ENCODE measurements at regions not wholly inside any gene's neighbourhood (a gene's known extent, or its start where the extent isn't known, plus 50 kb on each side); places are given as distances from the start of the nearest gene placed in this dataset.

- no peak for TF ChIP-seq RAD21 (conservative IDR thresholded peaks at IDR 0.05)
- no peak for TF ChIP-seq EZH2 (IDR thresholded peaks at IDR 0.05; ENCODE audit: borderline replicate concordance, insufficient read depth, low read length, poor library complexity, severe bottlenecking)
Observed at GRCh38 chr7:26520483-26520882, 228.8 kb downstream of the SNX10 start (continued).

- Histone ChIP-seq H3K9me3 (ENCODE audit: low read length) (no peaks in the 10 kb centered on the region), H3K79me2 (replicated peaks; ENCODE audit: insufficient read depth, low read length) (no peaks in the 10 kb centered on the region), H3K4me3 (ENCODE audit: low read length) (no peak overlapping the region), H3K27ac (ENCODE audit: low read length) (no peak overlapping the region), H4K20me1 (ENCODE audit: insufficient read depth) (no peaks in the 10 kb centered on the region), H3K27me3 (ENCODE audit: insufficient read depth, low read depth, low read length) (no peaks in the 10 kb centered on the region), H3K9ac (ENCODE audit: low read length) (no peak overlapping the region), H3K36me3 (ENCODE audit: insufficient read depth, low read length) (peaks cover 3% of the 10 kb centered on the region), H2AFZ (ENCODE audit: low read depth, low read length) (no peak overlapping the region), H3K4me2 (ENCODE audit: low read length) (no peak overlapping the region), H3F3A (ENCODE audit: insufficient read depth, low read length, poor library complexity, severe bottlenecking) (no peaks in the 10 kb centered on the region), H3K9me2 (ENCODE audit: insufficient read depth, low read length) (no peaks in the 10 kb centered on the region)
- no peak for TF ChIP-seq EZH2 (IDR thresholded peaks at IDR 0.05; ENCODE audit: borderline replicate concordance, insufficient read depth, low read length, poor library complexity, severe bottlenecking)
- TF ChIP-seq REST (IDR thresholded peaks at IDR 0.05; ENCODE audit: borderline replicate concordance): no peak
- TF ChIP-seq RAD21 (conservative IDR thresholded peaks at IDR 0.05): no peak
- no peak for TF ChIP-seq SMC3 (conservative IDR thresholded peaks at IDR 0.05; ENCODE audit: poor library complexity)
- TF ChIP-seq POLR2AphosphoS5 (IDR thresholded peaks at IDR 0.05): no peak
- no peak for TF ChIP-seq CTCF (IDR thresholded peaks at IDR 0.05; ENCODE audit: poor library complexity, severe bottlenecking)
- TF ChIP-seq MXI1 (conservative IDR thresholded peaks at IDR 0.05; ENCODE audit: poor library complexity, severe bottlenecking): no peak
- TF ChIP-seq EP300 (conservative IDR thresholded peaks at IDR 0.05; ENCODE audit: poor library complexity, severe bottlenecking): no peak
- TF ChIP-seq TAF1 (IDR thresholded peaks at IDR 0.05; ENCODE audit: low read depth): no peak
Observed at GRCh38 chr7:26522633-26523032, 231.0 kb downstream of the SNX10 start.

DNA sequence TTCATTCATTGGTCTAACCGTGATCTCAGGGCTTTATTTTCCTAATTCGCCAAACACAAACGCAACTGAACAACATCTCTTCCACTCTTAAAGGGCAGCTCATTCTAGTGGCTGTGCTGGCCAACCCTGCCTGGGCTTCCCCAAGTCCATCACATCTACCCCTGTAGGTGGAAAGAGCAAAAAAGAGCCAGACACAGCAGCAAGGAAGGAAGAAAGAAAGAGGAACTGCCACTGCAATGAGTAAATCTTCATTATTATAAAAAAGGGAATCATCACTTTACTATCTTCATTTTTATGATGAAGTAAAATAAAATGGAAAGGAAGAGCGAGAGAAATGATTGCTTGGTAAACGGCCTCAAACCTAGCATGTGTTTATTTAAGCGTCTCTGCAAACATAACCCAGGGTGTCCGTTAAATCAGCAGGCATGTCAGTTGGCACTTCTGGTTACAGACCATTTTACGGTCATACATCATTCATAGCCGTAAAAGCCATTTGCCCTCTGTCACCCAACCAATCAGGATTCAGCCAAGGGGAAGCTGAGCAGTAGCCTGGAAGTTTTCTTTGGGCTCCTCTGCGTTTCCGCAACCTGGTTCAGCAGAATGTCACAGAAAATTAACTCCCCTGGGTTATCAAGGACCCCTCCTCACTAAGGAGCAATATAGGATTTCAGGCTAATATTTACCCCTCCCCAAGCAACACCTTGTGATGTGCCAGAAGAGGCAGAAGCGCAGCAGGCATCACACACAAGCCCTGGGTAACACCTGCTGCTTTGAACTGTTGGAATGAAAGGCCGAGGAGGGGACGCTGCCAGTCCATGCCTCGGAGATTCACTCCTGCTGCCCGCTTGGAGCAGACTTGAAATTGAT is 234.0 kb downstream of the SNX10 start:
- H3F3A ChIP-seq (ENCODE audit: insufficient read depth, low read length, poor library complexity, severe bottlenecking): no peaks in the 10 kb centered on the region
- TF ChIP-seq REST (IDR thresholded peaks at IDR 0.05; ENCODE audit: borderline replicate concordance): no peak
- TF ChIP-seq CTCF (IDR thresholded peaks at IDR 0.05; ENCODE audit: poor library complexity, severe bottlenecking): no peak
- TF ChIP-seq MXI1 (conservative IDR thresholded peaks at IDR 0.05; ENCODE audit: poor library complexity, severe bottlenecking): no peak
- TF ChIP-seq TAF1 (IDR thresholded peaks at IDR 0.05; ENCODE audit: low read depth): no peak
- TF ChIP-seq EZH2 (IDR thresholded peaks at IDR 0.05; ENCODE audit: borderline replicate concordance, insufficient read depth, low read length, poor library complexity, severe bottlenecking): no peak
- no peaks in the 10 kb centered on the region for H3K27me3 ChIP-seq (ENCODE audit: insufficient read depth, low read depth, low read length)

More for the DNA sequence above, 234.0 kb downstream of the SNX10 start:
- H3K79me2 ChIP-seq (replicated peaks; ENCODE audit: insufficient read depth, low read length): no peaks in the 10 kb centered on the region
- H3K4me3 ChIP-seq (ENCODE audit: low read length): no peak overlapping the region
- H3K27ac ChIP-seq (ENCODE audit: low read length): no peak overlapping the region
- H3K4me2 ChIP-seq (ENCODE audit: low read length): no peak overlapping the region
- H3K9ac ChIP-seq (ENCODE audit: low read length): no peak overlapping the region
- H3K36me3 ChIP-seq (ENCODE audit: insufficient read depth, low read length): peaks cover 3% of the 10 kb centered on the region
- no peaks in the 10 kb centered on the region for H3K9me2 ChIP-seq (ENCODE audit: insufficient read depth, low read length)
- no peak overlapping the region for H2AFZ ChIP-seq (ENCODE audit: low read depth, low read length)
- no peaks in the 10 kb centered on the region for H3K9me3 ChIP-seq (ENCODE audit: low read length)
- H4K20me1 ChIP-seq (ENCODE audit: insufficient read depth): no peaks in the 10 kb centered on the region

Measured in neural cell (in vitro differentiated cells).